ENCODE measurements at regions not wholly inside any gene's neighbourhood (a gene's known extent, or its start where the extent isn't known, plus 50 kb on each side); places are given as distances from the start of the nearest gene placed in this dataset.

DNA sequence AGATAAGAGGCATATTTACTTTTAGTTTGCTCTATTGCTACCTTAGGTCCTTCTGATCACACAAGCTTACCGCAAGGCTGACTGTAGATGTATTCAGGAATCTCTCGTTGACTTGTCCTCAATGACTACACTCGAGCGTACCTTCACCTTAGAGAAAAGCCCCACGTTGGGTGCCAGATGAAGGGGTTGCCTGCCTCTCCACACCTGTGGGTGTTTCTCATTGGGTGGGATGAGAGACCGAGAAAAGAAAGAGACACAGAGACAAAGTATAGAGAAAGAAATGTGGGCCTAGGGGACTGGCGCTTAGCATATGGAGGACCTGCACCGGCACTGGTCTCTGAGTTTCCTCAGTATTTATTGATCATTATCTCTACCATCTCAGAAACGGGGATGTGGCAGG is 51.8 kb downstream of the ASCL4 start:
- Histone ChIP-seq H3K27ac (no peak overlapping the region), H3K36me3 (no peaks in the 10 kb centered on the region), H3K27me3 (no peaks in the 10 kb centered on the region), H3K4me1 (no peaks in the 10 kb centered on the region), H3K9me3 (no peaks in the 10 kb centered on the region), H3K4me3 (no peak overlapping the region)
- DNase-seq: no peak
- intact Hi-C loops (cut with DNase I; ENCODE audit: low total_unique reads): no loop called here
- in situ Hi-C loops (cut with MboI; ENCODE audit: low sequenced_read_pairs in 4 of 4): no loop called here
- ATAC-seq: no peak
- no peak for TF ChIP-seq POLR2A (IDR thresholded peaks at IDR 0.05)
- TF ChIP-seq, protein P1, sequence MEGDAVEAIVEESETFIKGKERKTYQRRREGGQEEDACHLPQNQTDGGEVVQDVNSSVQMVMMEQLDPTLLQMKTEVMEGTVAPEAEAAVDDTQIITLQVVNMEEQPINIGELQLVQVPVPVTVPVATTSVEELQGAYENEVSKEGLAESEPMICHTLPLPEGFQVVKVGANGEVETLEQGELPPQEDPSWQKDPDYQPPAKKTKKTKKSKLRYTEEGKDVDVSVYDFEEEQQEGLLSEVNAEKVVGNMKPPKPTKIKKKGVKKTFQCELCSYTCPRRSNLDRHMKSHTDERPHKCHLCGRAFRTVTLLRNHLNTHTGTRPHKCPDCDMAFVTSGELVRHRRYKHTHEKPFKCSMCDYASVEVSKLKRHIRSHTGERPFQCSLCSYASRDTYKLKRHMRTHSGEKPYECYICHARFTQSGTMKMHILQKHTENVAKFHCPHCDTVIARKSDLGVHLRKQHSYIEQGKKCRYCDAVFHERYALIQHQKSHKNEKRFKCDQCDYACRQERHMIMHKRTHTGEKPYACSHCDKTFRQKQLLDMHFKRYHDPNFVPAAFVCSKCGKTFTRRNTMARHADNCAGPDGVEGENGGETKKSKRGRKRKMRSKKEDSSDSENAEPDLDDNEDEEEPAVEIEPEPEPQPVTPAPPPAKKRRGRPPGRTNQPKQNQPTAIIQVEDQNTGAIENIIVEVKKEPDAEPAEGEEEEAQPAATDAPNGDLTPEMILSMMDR (IDR thresholded peaks at IDR 0.05 in 4 of 5, conservative IDR thresholded peaks at IDR 0.05 in 1 of 5): no peak

DNA sequence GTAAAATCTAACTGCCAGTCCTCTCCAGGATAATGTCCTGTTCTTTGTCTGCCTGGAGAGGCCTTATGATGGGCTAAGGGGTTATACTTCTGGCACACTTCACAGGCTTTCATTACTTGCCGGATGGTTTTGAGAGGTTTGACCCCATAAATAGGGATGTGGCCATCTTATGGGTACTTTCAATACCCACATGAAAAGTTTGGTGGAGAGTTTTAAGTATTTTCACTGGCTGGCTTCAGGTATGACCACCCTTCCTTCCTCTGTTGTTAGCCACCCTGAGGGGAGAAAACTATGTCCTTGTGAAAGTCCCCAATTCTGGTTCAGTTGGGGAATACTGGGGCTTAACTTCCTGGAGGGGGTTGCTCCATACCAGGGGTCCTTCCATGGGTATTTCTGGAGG is 54.8 kb downstream of the ASCL4 start:
- in situ Hi-C loops (cut with MboI; ENCODE audit: low sequenced_read_pairs in 4 of 4): no loop called here

DNA sequence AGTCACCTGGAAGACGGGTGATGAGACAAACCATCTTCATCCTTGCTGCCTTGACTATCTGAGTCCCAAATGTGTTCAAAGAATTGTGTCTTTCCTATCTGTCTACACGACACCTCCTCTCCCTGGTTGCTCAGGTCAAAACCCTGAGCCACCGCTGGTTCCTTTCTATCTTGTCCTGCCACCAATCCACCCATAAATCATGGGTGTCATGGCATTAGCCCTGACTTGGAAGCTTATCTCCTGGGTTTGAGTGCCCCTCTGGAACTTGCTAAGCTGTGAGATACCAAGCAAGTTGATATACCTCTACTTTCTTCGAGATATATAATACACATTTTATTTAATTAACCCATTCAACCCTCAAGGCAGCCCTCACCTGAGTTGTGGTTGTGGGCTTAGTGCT is 57.9 kb downstream of the ASCL4 start:
- no peak for TF ChIP-seq POLR2A (IDR thresholded peaks at IDR 0.05)
- TF ChIP-seq, protein P1 (IDR thresholded peaks at IDR 0.05 in 4 of 5, conservative IDR thresholded peaks at IDR 0.05 in 1 of 5): no peak
- Histone ChIP-seq H3K9me3 (no peaks in the 10 kb centered on the region), H3K4me3 (no peak overlapping the region), H3K4me1 (no peaks in the 10 kb centered on the region), H3K27ac (no peak overlapping the region), H3K27me3 (peaks cover 0 to 8% (median 0%) of the 10 kb centered on the region in 3 donors), H3K36me3 (no peaks in the 10 kb centered on the region)
- in situ Hi-C loops (cut with MboI; ENCODE audit: low sequenced_read_pairs in 4 of 4) (no loop called here), intact Hi-C loops (cut with DNase I; ENCODE audit: low total_unique reads) (no loop called here)
- DNase-seq: no peak
- no peak for ATAC-seq

More for the DNA sequence above, 54.8 kb downstream of the ASCL4 start:
- DNase-seq: no peak
- no peaks in the 10 kb centered on the region for H3K4me1 ChIP-seq
- no peak overlapping the region for H3K27ac ChIP-seq
- H3K27me3 ChIP-seq: peaks cover 0 to 4% (median 0%) of the 10 kb centered on the region in 3 donors
- no peaks in the 10 kb centered on the region for H3K36me3 ChIP-seq
- H3K9me3 ChIP-seq: no peaks in the 10 kb centered on the region
- TF ChIP-seq, protein P1 (IDR thresholded peaks at IDR 0.05 in 4 of 5, conservative IDR thresholded peaks at IDR 0.05 in 1 of 5): no peak
- TF ChIP-seq POLR2A (IDR thresholded peaks at IDR 0.05): no peak
- intact Hi-C loops (cut with DNase I; ENCODE audit: low total_unique reads): no loop called here
- no peak overlapping the region for H3K4me3 ChIP-seq
- no peak for ATAC-seq

DNA sequence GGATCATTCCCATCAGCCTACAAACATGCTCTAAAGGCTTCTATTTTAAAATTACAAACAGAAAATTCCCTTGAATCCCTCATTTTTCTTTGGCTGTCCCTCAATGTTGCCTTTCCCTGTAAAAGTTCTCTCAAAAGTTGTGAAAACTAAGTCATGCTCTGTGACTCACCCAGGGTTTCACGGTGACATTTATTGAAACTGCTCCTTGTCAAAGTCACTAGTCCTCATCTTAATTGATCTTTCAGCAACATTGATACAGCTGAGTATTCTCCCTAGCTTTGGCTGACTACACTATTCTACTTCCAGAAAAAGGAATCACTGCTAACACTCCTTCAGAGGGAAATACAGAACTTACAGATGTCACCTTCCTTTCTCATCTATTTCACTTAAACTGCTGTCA is 65.7 kb downstream of the ASCL4 start:
- intact Hi-C loops (cut with DNase I; ENCODE audit: low total_unique reads): no loop called here
- Histone ChIP-seq H3K27ac (no peak overlapping the region), H3K36me3 (no peaks in the 10 kb centered on the region), H3K27me3 (peaks cover 29 to 38% (median 30%) of the 10 kb centered on the region in 3 donors), H3K9me3 (no peaks in the 10 kb centered on the region), H3K4me1 (peaks cover 0 to 10% of the 10 kb centered on the region in 2 donors), H3K4me3 (no peak overlapping the region)
- DNase-seq (no peak), ATAC-seq (no peak)
- in situ Hi-C loops (cut with MboI; ENCODE audit: low sequenced_read_pairs in 4 of 4): no loop called here
- TF ChIP-seq, protein P1 (IDR thresholded peaks at IDR 0.05 in 4 of 5, conservative IDR thresholded peaks at IDR 0.05 in 1 of 5): no peak
- no peak for TF ChIP-seq POLR2A (IDR thresholded peaks at IDR 0.05)

Data from gastrocnemius medialis (tissue), 4 donors.